HG02884 (cell line): ENCODE measurements at regions not wholly inside any gene's neighbourhood (a gene's known extent, or its start where the extent isn't known, plus 50 kb on each side); places are given as distances from the start of the nearest gene placed in this dataset.
"Not testable (repeated sequence)": the region's sequence is repeated elsewhere in the genome, so short reads cannot be mapped to it uniquely, and the experiment has no call there.

Source experiments
- ATAC-seq: cut with Tn5 transposase; IDR thresholded peaks from one replicate; pipeline ENCODE4 v1.9.1; 2021; ENCODE audit warnings: mild to moderate bottlenecking, moderate library complexity; ENCODE audit not compliant: unreplicated experiment

DNA sequence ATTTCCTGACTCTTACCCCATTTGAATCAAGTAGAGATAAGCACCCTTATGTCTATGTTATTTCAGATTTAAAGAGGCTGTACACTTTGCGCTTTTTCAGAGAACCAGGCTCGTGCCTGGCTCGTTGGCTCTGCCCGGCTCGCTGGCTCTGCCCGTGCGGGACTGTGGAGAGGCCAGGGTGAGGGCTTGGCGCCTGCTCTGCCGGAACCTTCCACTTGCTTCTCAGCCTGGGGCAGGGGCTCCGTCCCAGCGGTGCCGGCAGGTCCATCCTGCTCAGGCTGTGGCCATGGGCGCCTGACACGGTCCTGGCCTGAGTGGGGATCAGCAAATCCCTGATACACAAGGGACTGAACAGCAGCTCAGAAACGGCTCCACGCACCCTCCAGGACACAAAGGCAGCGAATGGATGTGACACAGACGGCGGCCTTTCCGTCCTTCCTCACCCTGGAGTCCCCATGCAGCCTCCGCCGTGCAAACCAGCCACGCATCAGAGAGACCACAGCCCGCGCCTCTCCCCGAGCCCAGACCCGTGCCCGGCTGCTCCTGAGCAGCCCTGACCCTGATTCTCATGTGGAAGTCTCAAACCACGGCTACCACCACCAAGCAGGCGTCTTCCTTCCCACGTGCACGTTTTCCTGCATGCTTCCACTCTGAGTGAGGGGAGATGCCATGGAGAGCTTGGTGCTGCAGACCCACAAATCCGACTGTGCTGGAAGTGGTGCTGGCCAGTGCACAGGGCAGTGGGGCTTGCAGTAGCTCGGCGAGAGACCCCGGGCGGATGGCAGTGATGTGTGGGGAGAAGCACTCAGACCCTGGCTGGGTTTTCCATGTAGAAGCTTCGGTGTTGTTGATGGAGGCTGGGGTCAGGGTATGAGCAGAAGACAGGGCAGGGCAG is 233.9 kb downstream of the ERMARD start:
- no peak for ATAC-seq

DNA sequence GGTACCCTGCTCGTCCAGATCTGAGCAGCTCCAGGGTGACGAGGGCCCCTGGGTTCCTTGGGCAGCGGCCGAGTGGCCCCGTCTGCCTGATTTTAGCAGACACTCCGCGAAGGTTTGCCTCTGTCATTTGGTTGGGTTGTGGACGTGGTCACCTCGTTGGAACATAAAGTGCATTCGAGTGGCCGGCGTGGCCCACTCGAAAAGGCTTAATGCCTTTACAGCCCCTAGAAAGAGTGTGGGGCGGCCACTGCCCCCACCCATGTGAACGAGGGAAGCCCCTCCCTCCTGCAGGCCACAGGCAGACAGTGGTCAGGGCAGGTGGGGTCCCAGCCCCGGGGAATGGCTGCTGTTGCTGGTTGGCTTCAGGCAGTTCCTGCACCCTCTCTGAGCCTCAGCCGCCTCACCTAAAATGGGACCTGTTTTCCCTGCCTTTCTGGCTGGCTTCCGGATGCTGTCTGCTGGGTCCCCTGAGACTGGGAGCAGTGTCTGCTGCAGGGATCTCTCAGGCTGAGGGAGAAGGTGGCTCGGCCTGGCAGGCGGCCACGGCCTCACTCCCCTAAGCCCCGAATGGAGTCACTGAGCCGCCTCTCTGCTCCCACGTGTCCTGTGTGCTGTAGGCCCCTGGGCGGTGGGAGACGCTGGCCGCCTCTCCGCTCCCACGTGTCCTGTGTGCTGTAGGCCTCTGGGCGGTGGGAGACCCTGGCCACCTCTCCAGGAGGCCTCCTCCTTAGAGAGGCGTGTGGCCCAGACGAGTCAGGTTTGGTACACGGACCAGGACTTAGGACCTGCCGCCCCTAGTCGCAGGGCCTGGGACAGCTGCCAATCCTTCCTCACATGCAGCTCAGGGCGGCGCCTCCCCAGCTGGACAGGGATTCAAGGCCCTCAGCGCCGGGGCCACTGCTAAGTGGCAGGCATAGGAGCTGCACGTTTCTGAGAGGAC is 233.0 kb downstream of the ERMARD start:
- ATAC-seq, result no peak

DNA sequence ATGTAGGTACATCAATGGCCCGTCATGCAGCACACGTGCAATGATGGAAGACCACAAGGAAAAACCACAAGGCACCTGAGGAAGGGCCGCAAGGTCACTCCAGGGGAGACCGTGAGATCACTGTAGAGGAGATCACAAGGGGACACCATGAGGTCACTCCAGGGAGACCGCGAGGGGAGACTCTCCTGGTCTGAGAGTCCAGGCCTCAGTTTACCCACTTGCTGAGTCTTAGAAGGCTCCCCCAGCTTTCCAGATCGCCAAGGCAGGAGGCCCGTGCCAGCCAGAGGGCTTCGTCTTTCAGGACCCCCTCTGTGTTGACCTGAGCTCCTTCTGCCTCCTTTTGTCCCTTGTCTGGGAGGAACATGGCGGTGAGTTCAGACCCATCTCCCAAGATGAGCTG is 232.2 kb downstream of the ERMARD start:
- no peak for ATAC-seq

DNA sequence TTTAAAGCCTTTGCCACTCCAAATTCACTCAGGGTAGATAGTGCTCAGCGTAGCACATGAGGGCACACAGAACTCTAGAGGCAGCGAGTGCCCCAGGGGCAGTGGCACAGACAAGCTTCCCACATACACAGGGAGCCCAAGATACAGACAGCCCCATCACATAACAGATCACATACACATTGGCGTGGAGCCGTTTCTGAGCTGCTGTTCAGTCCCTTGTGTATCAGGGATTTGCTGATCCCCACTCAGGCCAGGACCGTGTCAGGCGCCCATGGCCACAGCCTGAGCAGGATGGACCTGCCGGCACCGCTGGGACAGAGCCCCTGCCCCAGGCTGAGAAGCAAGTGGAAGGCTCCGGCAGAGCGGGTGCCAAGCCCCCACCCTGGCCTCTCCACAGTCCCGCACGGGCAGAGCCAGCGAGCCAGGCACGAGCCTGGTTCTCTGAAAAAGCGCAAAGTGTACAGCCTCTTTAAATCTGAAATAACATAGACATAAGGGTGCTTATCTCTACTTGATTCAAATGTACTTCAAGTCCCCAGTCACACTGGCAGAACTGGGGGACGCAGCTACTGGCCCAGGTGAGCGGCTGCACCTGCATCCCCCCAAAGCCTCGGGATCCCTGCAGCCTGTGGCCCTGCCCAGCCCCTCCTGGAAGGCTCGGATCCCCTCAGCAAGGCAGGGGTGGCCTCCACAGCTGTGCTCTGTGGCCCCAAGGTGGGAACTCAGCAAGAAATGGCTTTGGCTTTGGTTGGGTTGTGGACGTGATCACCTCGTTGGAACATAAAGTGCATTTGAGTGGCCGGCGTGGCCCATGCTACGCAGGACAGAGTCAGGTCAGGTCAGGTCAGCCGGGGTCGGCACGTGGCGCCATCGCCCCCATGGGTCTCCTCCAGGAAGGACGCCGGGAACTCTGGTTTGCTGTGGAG is 231.3 kb downstream of the ERMARD start:
- ATAC-seq, result no peak

DNA sequence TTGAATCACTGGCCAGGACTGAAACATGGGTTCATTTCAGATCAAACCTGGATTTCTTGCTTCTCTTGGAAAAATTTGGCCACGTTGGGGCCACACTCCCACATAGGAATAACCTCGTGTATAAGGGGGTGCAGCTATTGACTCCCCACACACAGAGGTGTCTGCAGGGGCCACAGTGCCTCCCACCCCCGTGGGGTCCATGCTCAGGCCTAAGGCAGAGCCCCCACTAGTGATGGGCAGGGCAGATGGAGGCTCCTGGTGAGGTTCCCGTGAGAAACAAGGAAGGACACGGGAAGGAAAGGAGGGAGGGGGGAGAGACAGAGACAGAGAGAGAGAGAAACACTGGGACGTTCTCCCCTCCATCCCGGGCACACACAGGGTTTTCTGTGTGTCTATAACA is 230.5 kb downstream of the ERMARD start:
- no peak for ATAC-seq

DNA sequence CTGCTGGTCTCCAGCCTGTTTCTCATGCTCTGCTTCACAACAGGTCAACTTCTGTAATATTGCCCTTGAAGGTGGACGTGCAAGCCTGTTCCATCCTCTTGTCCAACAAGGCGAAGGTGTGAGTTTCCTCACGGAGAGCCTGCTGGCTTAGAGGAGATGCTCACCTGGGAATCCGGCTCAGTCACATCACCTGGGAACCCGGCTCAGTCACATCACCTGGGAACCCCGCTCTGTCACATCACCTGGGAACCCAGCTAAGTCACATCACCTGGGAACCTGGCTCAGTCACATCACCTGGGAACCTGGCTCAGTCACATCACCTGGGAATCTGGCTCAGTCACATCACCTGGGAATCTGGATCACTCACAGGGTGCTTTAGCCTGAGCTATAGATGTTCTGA is 230.1 kb downstream of the ERMARD start:
- ATAC-seq, result no peak

DNA sequence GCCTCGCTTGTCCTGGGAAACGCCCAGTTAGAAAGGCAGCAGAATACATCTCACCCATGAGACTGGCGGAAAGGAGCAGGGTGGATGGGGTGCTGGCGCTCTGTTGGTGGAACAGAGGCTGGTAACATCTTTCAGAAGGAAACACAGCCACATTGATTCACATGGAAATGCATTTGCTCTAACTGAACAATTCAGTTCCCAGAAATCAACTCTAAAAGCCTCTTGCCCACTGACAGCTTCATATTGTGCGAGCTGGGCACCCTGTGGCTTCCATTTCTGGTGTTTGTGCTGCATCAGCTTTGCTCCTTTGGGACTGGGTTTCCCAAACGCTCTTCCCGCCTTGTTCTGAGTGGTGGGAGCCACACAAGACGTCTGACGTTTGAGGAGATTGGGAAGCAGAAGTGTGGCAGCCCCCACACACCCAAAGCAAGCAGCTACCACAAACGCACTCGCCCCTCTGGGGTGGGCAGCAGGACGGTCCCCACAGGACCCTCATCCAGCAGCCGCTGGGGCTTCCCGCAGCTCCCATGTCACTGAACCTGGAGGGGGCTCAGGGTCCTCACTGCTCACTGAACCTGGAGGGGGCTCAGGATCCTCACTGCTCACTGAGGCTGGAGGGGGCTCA is 229.5 kb downstream of the ERMARD start:
- ATAC-seq, result no peak

DNA sequence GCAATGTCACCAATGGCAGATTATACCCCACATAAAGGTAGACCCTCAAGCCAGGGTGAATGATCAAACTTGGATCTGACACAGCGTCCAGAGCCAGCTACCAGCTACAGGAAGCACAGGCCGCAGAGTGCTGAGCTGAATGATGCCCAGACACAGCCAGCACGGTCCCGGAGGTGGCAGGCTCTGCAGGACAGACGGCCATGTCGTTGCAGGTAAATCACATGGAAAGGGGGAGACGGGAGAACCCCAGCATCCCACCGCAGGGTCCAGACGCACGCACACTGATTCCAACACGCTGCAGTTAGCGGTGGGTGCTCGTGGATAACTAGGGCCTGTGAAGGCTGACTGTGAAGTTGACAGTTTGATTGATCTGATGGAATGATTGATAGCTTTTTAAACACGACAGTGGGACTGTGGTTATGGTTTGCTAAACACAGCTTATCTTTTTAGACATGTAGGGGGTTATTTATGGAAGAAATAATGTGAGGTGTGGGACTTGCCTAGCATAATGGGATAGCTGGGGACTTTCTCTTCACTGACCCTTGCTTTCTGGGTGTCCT is 228.5 kb downstream of the ERMARD start:
- ATAC-seq, result no peak

DNA sequence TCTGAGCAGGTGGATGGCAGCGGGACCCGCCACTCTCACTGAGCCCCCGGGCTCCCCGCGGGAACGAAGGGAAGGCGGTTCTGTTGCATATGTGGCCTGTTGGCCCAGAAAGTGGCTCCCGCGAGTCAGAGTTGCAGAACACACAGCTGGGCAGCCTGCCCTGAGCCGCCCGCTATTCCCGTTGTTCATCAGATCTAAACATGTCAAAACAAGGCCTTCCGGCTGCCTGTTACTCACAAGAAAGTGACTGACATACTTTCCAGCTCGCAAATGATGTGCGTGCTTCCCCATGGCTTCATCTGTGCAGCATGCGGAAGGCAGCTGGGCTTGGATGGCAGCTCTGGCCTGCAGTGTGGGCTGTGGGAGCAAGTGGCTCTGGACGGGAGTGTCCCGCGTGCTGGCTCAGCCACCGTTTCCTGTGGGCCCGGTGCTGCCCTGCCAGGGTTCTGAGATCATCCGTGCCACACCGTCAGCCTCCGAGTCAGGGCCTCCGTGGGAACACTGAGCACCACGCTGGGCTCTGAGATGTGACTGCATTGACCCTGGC is 227.3 kb downstream of the ERMARD start:
- ATAC-seq, result no peak

DNA sequence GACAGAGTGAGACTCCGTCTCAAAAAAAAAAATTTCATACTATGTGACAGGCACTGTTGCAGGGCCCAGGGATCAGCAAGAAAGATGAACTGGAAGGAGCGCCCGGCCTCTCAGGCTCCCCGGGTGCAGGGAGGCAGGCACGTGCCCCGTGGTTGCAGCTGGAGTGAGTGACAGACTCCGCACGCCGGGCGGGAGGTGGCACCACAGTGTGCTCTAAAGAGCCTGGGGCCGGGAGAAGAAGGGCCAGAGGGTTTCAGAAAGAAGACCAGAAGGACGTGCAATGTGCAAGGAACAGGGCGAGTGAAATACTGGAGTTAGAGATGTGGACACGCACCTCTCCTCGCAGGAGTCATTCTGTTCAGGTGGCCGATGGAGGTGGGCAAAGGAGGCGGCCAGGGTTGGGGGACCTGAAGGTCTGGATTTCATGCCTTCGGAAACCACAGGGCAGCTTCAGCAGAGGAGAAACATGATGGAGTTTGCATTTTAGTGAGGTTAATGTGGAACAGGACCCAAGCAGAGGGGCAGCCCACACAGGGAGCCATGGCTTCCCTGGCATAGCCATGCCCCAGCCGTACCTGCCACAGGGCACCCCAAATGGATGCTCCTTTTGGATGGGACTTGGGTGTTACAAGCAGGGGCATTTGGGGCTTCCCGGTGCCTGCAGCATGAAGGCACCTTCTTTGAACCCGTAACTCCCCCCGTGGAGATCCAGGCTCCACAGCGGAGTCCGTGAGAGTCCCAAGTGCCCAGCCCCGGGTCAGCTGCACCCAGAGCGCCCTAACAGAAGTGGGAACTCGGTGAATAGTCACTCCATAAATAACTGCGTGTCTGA is 226.2 kb downstream of the ERMARD start:
- no peak for ATAC-seq

DNA sequence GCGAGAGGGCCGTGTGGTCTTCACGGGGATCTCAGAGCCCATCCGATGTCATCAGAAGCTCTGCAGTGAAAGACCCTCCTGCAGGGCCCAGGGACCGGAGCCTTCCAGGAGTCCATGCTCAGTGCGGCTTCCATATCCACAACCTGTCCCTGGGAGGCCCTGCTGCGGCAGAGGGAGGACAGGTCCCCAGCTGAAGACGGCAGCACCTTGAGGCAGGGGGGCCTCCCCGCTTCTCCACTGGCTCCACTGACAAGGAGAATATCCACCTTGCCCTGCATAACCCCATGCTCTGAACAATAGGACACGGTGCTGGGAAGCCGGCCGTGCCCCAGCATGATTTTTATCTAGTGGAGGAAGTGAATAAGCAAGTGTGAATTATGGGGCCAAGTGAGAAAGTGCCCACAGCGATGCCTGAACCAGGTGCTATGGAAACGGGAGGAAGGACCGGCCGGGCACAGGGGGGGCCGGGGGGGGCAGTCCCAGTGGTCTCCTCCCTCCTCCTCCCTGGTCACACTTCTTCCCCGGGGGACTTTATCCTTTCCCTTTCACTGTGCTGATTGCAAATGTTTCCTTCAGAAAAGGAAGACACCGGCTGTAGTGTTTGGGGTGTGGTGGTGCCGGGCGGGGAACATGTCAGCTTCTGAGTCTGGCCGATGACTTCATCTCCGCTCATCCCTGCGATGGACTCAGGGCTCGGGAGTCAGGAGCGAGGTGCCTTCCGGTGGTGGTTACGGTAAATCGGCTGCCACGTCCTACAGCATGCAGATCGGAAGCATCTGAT is 225.1 kb downstream of the ERMARD start:
- ATAC-seq, result no peak

DNA sequence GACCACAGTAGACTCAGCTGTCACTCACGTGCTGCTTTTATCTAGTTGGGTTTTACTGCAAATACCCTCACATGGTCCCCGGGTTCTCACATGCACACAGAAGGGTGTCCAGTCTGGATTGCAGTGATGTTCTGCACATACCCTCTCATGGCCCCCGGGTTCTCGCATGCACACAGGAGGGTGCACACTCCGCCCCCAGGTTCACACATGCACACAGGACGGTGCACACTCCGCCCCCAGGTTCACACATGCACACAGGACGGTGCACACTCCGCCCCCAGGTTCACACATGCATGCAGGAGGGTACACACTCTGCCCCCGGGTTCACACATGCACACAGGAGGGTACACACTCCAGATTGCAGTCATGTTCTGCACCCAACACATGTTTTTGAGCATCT is 224.3 kb downstream of the ERMARD start:
- ATAC-seq, result no peak

DNA sequence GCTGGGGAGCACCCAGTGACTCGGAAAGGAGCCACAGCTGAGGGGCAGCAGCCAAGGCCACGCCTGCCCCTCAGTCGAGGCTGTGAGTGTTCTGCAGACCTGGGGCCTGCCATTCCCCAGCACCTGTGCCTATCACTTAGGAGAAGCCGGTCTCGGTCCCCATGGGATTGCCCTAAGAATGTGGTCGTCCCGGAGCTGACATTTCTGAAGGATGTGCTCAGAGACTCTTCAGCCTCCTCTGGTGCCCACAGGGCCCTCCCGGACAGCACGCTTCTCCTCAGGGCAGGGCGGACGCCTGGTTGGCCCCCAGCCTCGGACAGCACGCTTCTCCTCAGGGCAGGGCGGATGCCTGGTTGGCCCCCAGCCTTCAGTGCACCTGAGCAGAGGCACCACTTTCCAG is 223.9 kb downstream of the ERMARD start:
- no peak for ATAC-seq

DNA sequence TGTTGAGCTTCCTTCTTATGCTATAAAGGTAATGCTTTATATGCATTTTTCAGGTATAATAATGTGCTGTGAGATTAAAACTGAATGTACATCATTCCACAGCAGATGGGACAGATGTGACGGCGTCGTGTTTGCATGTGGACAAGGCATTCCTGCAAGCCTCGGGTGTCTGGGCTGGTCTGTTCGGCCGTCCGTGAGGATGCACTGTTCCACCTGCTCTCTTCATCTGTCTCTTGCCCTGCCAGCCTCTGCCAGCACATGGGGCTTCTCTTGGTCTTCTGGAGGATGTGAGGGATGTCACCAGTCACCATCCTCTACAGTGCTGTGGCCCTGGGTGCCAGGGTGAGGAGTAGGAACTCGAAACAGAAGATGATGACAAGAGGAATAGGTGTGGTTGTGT is 223.2 kb downstream of the ERMARD start:
- ATAC-seq, result no peak

DNA sequence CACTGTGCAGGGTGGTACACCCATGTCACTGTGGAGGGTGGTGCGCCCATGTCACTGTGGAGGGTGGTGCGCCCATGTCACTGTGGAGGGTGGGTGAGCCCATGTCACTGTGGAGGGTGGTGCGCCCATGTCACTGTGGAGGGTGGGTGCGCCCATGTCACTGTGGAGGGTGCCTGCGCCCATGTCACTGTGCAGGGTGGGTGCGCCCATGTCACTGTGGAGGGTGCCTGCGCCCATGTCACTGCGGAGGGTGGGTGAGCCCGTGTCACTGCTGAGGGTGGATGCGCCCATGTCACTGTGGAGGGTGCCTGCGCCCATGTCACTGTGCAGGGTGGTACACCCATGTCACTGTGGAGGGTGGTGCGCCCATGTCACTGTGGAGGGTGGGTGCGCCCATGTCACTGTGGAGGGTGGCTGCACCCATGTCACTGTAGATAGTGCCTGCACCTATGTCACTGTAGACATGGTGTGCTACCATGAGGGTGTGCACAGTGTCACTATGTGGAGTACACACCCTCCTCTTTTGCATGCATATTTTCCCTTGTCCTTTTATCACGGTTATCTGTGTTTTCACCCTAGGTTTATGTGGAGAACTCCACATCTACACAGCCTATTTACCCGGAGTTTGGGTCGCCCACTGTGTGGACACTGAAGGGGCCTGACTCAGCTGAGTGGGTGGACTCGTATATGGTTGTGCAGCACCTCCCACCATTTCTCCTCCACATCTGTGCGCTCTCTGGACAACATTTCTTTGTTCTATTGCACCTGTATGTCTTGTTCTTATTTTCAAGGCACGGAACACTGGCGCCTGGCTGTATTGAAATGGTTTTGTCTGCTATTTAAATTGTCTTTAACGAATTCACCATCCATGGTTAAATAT is 222.4 kb downstream of the ERMARD start:
- ATAC-seq, result not testable (repeated sequence)

DNA sequence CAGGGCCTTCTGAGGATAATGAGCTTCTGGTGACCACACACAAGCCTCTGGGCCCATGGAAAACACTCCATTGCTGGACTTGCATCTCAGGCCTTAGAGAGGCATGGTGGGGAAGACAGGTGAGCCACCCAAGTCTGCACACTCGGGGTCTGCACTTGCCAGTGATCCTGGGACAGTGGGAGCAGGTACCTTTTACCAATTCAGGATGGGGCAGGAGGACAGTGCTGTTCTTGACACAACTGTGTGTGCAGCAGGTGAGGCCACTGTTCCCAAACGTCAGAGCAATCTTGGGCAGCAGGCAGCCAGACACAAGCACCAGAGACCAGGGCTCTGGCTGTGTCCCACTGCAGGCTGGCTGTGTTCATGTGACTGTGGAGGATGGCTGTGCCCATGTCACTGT is 221.3 kb downstream of the ERMARD start:
- no peak for ATAC-seq

DNA sequence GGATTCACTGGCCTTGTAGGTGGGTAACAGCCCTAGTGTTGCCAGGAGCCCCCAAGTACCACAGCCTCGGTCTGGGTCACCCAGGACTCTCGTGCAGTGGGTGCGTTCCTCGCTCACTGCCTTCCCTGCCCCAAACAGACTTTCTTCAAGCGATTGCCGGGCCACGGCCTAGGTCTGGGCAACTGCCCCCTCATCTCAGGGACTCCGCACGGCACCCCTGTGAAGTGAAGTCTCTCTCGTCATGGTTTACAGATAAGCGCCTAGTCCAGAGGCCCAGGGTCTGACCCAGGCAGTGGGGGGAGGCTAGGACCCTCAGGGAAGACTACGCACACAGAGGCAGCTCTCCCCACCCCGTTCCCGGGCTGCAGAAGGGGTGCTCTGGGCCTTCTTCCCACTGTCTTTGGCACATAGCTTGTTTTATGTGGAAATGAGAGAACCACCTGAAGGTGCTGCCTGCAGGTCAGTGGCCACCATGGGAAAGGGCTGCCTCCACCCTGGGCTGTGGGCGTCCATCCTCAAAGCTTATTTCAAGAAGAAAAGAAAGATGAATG is 220.8 kb downstream of the ERMARD start:
- no peak for ATAC-seq
